Heart right ventricle (tissue), 16 donors: ENCODE measurements at regions not wholly inside any gene's neighbourhood (a gene's known extent, or its start where the extent isn't known, plus 50 kb on each side); places are given as distances from the start of the nearest gene placed in this dataset.

Source experiments
- ATAC-seq, 8 donors: fragments of 200-7000 bp; cut with Tn5 transposase; one replicate each; pipeline ENCODE4 v1.9.1; 2020; ENCODE audit warnings: mild to moderate bottlenecking in 8 of 8, moderate library complexity in 8 of 8, moderate number of reproducible peaks in 1 of 8
- DNase-seq, 2 donors: peaks; one replicate each; pipeline ENCODE4 v3.0.0-alpha.2; 2020
- H3K27ac ChIP-seq, 10 donors: fragments of 200-600 bp; sonication (generic) in 2 of 10; one replicate each; pipeline versions ENCODE4 v1.5.0 to v1.8.0; 2020 to 2022; ENCODE audit warnings: mild to moderate bottlenecking in 3 of 10
- H3K27me3 ChIP-seq, 7 donors: fragments of 200-600 bp; one replicate each; pipeline ENCODE4 v1.8.0; 2021 to 2022; ENCODE audit warnings: mild to moderate bottlenecking in 2 of 7
- H3K36me3 ChIP-seq, 9 donors: fragments of 200-600 bp; sonication (generic) in 1 of 9; one replicate each; pipeline versions ENCODE4 v1.5.0 to v1.8.0; 2020 to 2022; ENCODE audit warnings: mild to moderate bottlenecking in 2 of 9
- H3K4me1 ChIP-seq, 9 donors: fragments of 200-600 bp; sonication (generic) in 1 of 9; one replicate each; pipeline versions ENCODE4 v1.5.0 to v1.8.0; 2020 to 2022; ENCODE audit warnings: mild to moderate bottlenecking in 4 of 9
- H3K4me3 ChIP-seq, 10 donors: fragments of 200-600 bp; sonication (generic) in 2 of 10; one replicate each; pipeline versions ENCODE4 v1.5.0 to v1.8.0; 2020 to 2022; ENCODE audit warnings: mild to moderate bottlenecking in 7 of 10, moderate library complexity in 2 of 10
- H3K9me3 ChIP-seq, 11 donors: fragments of 200-600 bp in 10 of 11; sonication (generic) in 2 of 11; one replicate each; pipeline versions ENCODE4 v1.5.0 to v1.8.0; 2013 to 2022; ENCODE audit warnings: mild to moderate bottlenecking in 2 of 11, control low read depth in 1 of 11, moderate library complexity in 1 of 11
- WGBS, 2 donors: extraction: QIAGEN DNeasy Blood & Tissue Kit; methylation state at CpG; one replicate each; pipeline ENCODE4 v1.1.7; 2013; ENCODE audit warnings: inconsistent platforms in 1 of 2; 5-methylcytosine and 5-hydroxymethylcytosine counted together
- intact Hi-C, 10 donors: fragments of 100-400 bp; cut with DNase I; formaldehyde crosslinking; loops; one replicate each; pipeline versions ENCODE4 v1.11.1 to v1.14.2; 2022
- TF ChIP-seq, protein P1 (sequence below), 9 donors: fragments of 200-600 bp; sonication (generic) in 2 of 9; IDR thresholded peaks; one replicate each; pipeline versions ENCODE4 v1.5.0 to v1.8.0; 2021 to 2022; ENCODE audit warnings: antibody characterized with exemption in 9 of 9, mild to moderate bottlenecking in 5 of 9, moderate library complexity in 1 of 9
- donor health status: Arrhythmogenic right ventricular cardiomyopathy.
- donor health status: ischemic (EF 13 %, LVEDD 7.1; RV severe dilation, severe dysfunction).
- donor health status: healthy with polysubstance abuse.
- donor health status: DM: no; HTN: yes; CAD: no.
- donor health status: DM: no; HTN: no; CAD: no.
- donor health status: ischemic (EF 25% LVEDD 6.9; RV normal size, moderate dysfunction).
- donor health status: ischemic (EF 25% LVEDD 5.7; RV mildly dilated, moderate dysfunction).
- donor health status: healthy.
- donor health status: DM: yes; HTN: yes; CAD: no.
- donor health status: Ischemic cardiomyopathy.
- donor health status: ischemic (EF 35%, LVEDD 5.7; RV mildly dilated, moderate dysfunction).
- donor health status: nonischemic (EF 11% LVEDD 7.7; RV severe dilation, severe dysfunction).
- donor health status: DM: yes; HTN: yes; CAD: no.
- donor health status: PGD.
- donor health status: ischemic (EF 29% LVEDD 5.4; RV normal size, mild dysfunction).
- donor health status: nonischemic (EF 23%, LVEDD 6.1; RV moderate dilation, normal function).

DNA sequence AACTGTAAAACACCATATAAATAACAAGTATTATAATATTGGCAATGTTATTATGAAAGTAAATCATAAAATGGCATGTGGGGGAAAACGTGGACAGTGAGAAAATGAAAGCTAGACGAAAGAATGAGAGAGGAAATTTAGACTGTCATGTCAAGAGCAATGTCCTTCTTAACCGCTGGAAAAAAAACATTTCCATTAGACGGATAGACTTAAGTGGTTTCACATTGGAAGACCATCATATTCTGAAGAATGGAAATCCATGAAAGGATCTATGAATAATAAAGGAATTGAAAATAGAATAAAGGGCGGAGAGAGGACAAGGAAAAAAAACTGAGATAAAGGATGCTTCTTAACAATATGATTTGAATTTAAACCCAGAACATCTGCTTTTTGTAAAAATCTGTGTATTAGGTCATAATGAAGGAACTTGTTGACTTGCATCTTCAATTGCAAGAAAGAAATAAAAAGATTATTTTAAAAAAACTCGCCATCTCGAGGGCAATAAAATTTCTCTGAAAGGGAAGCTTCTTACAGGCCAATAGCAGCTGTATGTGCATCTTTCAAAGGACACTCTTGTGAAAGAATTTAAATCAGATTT is 90.6 kb downstream of the SPRY2 start:
- peaks cover 0 to 9% (median 0%) of the 10 kb centered on the region in 9 donors for H3K4me1 ChIP-seq
- H3K27ac ChIP-seq, result peak overlapping the region in 5 of 10 donors; percentile 23 to 44 (median 33)
- TF ChIP-seq, protein P1, sequence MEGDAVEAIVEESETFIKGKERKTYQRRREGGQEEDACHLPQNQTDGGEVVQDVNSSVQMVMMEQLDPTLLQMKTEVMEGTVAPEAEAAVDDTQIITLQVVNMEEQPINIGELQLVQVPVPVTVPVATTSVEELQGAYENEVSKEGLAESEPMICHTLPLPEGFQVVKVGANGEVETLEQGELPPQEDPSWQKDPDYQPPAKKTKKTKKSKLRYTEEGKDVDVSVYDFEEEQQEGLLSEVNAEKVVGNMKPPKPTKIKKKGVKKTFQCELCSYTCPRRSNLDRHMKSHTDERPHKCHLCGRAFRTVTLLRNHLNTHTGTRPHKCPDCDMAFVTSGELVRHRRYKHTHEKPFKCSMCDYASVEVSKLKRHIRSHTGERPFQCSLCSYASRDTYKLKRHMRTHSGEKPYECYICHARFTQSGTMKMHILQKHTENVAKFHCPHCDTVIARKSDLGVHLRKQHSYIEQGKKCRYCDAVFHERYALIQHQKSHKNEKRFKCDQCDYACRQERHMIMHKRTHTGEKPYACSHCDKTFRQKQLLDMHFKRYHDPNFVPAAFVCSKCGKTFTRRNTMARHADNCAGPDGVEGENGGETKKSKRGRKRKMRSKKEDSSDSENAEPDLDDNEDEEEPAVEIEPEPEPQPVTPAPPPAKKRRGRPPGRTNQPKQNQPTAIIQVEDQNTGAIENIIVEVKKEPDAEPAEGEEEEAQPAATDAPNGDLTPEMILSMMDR (IDR thresholded peaks at IDR 0.05), result no peak
- no peaks in the 10 kb centered on the region for H3K9me3 ChIP-seq
- WGBS, 2 donors, result 71 to 80% methylated on average over 7 of the region's 7 CpGs
- intact Hi-C loops, result no loop called here
- no peaks in the 10 kb centered on the region for H3K36me3 ChIP-seq
- H3K27me3 ChIP-seq, result no peaks in the 10 kb centered on the region
- peak overlapping the region in 5 of 10 donors; percentile 6 to 37 (median 11) for H3K4me3 ChIP-seq
- ATAC-seq, result no peak
- DNase-seq, result no peak

DNA sequence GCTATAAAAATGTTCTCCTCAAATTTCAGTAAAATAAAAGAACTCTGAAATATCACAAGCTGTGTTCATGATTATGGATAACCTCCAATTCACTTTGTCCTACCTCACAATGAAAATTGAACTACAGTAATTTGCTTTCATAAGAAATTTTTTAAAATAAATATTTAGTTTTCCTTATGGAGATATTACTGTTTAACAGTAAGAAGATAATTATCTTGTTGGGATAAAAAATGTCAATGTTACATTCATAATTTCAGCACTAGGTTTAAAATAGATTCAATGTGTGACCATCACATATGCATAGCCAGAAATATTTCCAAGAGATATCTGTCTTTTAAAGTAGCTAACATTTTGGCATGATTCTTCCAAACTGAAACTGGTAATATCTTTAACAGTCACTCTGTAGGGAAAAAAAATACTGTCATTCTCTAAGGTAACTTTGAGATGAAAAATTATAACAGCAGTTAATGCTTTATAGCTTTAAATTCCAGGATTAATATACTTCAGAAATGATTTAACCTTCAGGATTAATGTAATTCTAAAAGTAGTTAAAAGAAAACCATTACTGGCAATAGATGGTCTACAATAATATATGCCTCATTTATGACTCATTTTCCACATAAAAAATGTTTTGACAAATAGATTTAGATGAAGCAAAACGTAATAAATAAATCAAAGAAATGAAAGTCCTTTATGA is 91.3 kb downstream of the SPRY2 start:
- Histone ChIP-seq H3K27ac (peak overlapping the region in 4 of 10 donors; percentile 23 to 38 (median 29)), H3K27me3 (no peaks in the 10 kb centered on the region), H3K9me3 (no peaks in the 10 kb centered on the region), H3K4me3 (peak overlapping the region in 4 of 10 donors; percentile 6 to 15 (median 11)), H3K4me1 (peaks cover 0 to 9% (median 0%) of the 10 kb centered on the region in 9 donors), H3K36me3 (no peaks in the 10 kb centered on the region)
- ATAC-seq (no peak), DNase-seq (no peak)
- 63 to 86% methylated on average over 1 of the region's 1 CpG for WGBS, 2 donors
- TF ChIP-seq, protein P1 (IDR thresholded peaks at IDR 0.05), result no peak
- intact Hi-C loops, result loop anchor here in 1 of 10 donors (5.0 kb wide), 1 partner anchor 1902 kb away; no protein-coding TSS in a partner anchor

DNA sequence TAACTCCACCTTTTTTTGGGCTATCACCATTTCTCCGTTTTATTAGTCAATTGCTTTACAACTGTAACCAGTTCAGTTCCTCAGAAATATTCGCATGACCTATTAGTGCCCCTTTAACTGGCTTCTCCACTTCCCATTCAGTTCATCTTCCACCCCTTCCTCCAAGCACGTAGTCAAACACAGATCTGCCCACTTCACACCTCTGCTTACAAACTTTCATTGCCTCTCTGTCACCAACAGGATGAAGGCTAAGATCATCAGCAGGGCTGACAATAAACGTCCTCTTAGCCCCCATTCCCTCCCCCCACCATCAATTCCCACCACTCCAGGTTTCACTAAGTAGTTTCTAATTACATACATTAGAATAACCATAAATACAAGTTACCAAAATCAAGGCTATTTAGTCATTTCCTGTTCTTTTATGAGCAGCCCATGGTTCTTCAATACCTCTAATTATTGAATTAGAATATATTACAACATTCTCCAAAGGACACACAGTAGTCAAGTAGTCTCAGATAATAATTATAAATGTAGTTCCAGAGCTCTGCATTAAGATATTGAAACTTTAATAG is 95.7 kb downstream of the SPRY2 start:
- no peaks in the 10 kb centered on the region for H3K9me3 ChIP-seq
- no peaks in the 10 kb centered on the region for H3K36me3 ChIP-seq
- TF ChIP-seq, protein P1 (IDR thresholded peaks at IDR 0.05), result no peak
- no peak overlapping the region for H3K27ac ChIP-seq
- no peaks in the 10 kb centered on the region for H3K27me3 ChIP-seq
- H3K4me1 ChIP-seq, result peaks cover 0 to 9% (median 0%) of the 10 kb centered on the region in 9 donors
- no peak for ATAC-seq
- WGBS, 2 donors, result 70 to 73% methylated on average over 4 of the region's 4 CpGs
- no peak for DNase-seq
- H3K4me3 ChIP-seq, result no peak overlapping the region
- intact Hi-C loops, result loop anchor here in 1 of 10 donors (5.0 kb wide), 1 partner anchor 1898 kb away; no protein-coding TSS in a partner anchor

DNA sequence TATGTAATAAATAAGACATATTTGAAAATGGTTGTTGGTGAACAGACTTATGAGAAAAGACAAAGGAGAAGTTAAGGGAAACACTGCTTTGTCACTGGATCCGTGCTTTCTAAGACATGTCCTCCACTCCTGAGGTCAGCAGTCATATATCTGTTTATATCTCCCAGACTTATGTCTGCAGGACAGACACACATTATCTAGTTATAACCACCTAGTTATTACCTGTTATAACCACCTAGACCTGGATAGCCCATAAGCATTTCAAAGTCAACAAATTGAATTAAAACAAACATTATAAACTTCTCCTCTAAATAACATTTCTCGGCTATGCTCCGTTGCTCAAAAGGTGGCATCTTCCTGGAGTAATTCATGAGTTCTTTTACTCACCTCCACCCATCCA is 96.4 kb downstream of the SPRY2 start:
- H3K4me1 ChIP-seq, result peaks cover 0 to 5% (median 0%) of the 10 kb centered on the region in 9 donors
- 82 to 89% methylated on average over 3 of the region's 3 CpGs for WGBS, 2 donors

More for the DNA sequence above, 96.4 kb downstream of the SPRY2 start:
- ATAC-seq, result no peak
- Histone ChIP-seq H3K9me3 (no peaks in the 10 kb centered on the region), H3K36me3 (no peaks in the 10 kb centered on the region), H3K27ac (no peak overlapping the region), H3K27me3 (no peaks in the 10 kb centered on the region), H3K4me3 (no peak overlapping the region)
- DNase-seq, result no peak
- TF ChIP-seq, protein P1 (IDR thresholded peaks at IDR 0.05), result no peak
- intact Hi-C loops, result no loop called here
